ENCODE measurements at regions not wholly inside any gene's neighbourhood (a gene's known extent, or its start where the extent isn't known, plus 50 kb on each side); places are given as distances from the start of the nearest gene placed in this dataset.

- TF ChIP-seq CTCF (IDR thresholded peaks at IDR 0.05) (no peak), POLR2A (IDR thresholded peaks at IDR 0.05) (no peak)
Measured at GRCh38 chr21:27067226-27067625, 100.3 kb upstream of the ADAMTS5 start.
